Fibroblast of lung (primary cell): ENCODE measurements at regions not wholly inside any gene's neighbourhood (a gene's known extent, or its start where the extent isn't known, plus 50 kb on each side); places are given as distances from the start of the nearest gene placed in this dataset.

Source experiments
- EZH2 ChIP-seq: IDR thresholded peaks from 2 replicates; pipeline ENCODE4 v1.5.1; 2012; ENCODE audit warnings: low read length, control low read depth, mild to moderate bottlenecking; ENCODE audit errors: missing control alignments
- TF ChIP-seq, protein P1 (sequence below), 2 donors: IDR thresholded peaks in 1 of 2; conservative IDR thresholded peaks in 1 of 2; 1 replicate in 1 of 2; 2 replicates in 1 of 2; pipeline ENCODE4 v1.5.1; 2011 to 2012; ENCODE audit warnings: low read length in 2 of 2, control low read depth in 1 of 2, inconsistent platforms in 1 of 2, low read depth in 1 of 2, mild to moderate bottlenecking in 1 of 2

DNA sequence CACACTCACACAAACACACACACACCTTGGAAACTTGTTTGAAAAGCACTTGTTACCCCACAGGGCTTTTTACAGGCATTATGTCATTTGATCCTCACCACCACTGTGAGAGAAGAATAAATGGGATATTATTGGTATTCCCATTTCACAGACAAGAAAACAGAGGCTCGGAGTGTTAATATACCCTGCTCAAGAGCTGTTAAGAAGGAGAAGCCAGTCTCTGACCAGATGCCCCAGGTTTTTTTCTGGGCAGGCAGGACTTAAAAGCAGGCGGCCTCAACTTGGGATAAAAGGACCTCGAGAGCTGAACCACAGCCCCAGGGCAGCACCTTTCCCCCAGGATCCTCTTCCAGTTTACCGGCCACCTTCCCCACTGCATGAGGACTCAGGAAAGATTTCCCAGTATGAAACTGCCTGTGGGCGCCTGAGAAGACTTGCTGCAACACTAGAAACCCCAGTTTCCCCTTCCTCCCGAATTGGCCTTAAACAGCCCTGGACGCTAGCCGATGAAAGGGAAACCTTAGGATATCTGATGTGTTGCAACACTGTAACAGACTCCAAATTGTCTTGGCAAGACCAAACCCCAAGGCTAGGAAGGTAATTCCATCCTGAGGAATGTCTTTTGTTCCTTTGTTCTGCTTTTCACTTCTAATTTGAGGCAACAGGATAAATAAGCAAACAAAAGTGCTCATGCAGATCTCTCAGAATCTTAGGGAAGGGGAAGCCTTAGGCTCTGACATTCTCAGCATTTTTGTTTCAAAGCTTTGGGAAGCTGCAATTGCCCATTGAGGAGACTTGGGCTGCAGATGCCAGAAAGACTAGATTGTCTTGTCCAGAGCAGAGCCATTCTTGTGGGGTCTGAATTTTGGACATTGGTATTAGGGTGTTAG is 173.5 kb downstream of the TRIM29 start:
- TF ChIP-seq, protein P1, sequence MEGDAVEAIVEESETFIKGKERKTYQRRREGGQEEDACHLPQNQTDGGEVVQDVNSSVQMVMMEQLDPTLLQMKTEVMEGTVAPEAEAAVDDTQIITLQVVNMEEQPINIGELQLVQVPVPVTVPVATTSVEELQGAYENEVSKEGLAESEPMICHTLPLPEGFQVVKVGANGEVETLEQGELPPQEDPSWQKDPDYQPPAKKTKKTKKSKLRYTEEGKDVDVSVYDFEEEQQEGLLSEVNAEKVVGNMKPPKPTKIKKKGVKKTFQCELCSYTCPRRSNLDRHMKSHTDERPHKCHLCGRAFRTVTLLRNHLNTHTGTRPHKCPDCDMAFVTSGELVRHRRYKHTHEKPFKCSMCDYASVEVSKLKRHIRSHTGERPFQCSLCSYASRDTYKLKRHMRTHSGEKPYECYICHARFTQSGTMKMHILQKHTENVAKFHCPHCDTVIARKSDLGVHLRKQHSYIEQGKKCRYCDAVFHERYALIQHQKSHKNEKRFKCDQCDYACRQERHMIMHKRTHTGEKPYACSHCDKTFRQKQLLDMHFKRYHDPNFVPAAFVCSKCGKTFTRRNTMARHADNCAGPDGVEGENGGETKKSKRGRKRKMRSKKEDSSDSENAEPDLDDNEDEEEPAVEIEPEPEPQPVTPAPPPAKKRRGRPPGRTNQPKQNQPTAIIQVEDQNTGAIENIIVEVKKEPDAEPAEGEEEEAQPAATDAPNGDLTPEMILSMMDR (conservative IDR thresholded peaks at IDR 0.05 in 1 of 2, IDR thresholded peaks at IDR 0.05 in 1 of 2; ENCODE audit: low read depth in 1 of 2, low read length in 2 of 2): no peak
- TF ChIP-seq EZH2: no peak
